ENCODE measurements at regions not wholly inside any gene's neighbourhood (a gene's known extent, or its start where the extent isn't known, plus 50 kb on each side); places are given as distances from the start of the nearest gene placed in this dataset.

DNA sequence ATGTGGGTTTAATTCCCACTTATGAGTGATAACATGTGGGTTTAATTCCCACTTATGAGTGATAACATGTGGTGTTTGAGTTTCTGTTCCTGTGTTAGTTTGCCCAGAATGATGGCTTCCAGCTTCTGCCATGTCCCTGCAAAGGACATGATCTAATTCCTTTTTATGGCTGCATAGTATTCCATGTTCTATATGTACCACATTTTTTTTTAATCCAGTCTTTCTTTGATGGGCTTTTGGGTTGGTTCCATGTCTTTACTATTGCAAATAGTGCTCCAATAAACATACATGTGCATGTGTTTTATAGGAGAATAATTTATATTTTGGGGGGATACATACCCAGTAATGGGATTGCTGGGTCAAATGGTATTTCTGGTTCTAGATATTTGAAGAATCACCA, 317.8 kb downstream of the MMUT start:
- Histone ChIP-seq H2AFZ (ENCODE audit: low read length) (no peak overlapping the region), H3K36me3 (ENCODE audit: low read depth, low read length) (no peaks in the 10 kb centered on the region), H3K27ac (ENCODE audit: low read length) (no peak overlapping the region), H3K9me3 (ENCODE audit: low read length) (no peaks in the 10 kb centered on the region), H3K79me2 (ENCODE audit: low read length) (no peaks in the 10 kb centered on the region), H3K9me2 (replicated peaks; ENCODE audit: low read length) (no peaks in the 10 kb centered on the region), H3K9ac (ENCODE audit: low read length) (no peak overlapping the region), H3K27me3 (ENCODE audit: low read length) (no peaks in the 10 kb centered on the region), H4K20me1 (ENCODE audit: low read length) (no peaks in the 10 kb centered on the region), H3F3A (ENCODE audit: low read length, unreplicated experiment) (no peaks in the 10 kb centered on the region), H3K4me1 (ENCODE audit: insufficient read depth, low read length) (no peaks in the 10 kb centered on the region), H3K4me2 (ENCODE audit: low read length) (no peak overlapping the region), H3K4me3 (ENCODE audit: low read length) (no peak overlapping the region)
- ChIA-PET POLR2A (ENCODE audit: unreplicated experiment) (no interaction called here), CTCF (no interaction called here)
- no peak for ATAC-seq
- TF ChIP-seq EZH2phosphoT487 (IDR thresholded peaks at IDR 0.05; ENCODE audit: borderline replicate concordance, low read length): no peak
- no peak for TF ChIP-seq EZH2 (IDR thresholded peaks at IDR 0.05; ENCODE audit: low read length, unreplicated experiment)
- TF ChIP-seq, protein P1, sequence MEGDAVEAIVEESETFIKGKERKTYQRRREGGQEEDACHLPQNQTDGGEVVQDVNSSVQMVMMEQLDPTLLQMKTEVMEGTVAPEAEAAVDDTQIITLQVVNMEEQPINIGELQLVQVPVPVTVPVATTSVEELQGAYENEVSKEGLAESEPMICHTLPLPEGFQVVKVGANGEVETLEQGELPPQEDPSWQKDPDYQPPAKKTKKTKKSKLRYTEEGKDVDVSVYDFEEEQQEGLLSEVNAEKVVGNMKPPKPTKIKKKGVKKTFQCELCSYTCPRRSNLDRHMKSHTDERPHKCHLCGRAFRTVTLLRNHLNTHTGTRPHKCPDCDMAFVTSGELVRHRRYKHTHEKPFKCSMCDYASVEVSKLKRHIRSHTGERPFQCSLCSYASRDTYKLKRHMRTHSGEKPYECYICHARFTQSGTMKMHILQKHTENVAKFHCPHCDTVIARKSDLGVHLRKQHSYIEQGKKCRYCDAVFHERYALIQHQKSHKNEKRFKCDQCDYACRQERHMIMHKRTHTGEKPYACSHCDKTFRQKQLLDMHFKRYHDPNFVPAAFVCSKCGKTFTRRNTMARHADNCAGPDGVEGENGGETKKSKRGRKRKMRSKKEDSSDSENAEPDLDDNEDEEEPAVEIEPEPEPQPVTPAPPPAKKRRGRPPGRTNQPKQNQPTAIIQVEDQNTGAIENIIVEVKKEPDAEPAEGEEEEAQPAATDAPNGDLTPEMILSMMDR (conservative IDR thresholded peaks at IDR 0.05; ENCODE audit: low read depth, low read length): no peak
- no peak for DNase-seq
- no TSS peak for BruUV-seq (replicated peaks)
- intact Hi-C loops (cut with micrococcal nuclease): no loop called here

DNA sequence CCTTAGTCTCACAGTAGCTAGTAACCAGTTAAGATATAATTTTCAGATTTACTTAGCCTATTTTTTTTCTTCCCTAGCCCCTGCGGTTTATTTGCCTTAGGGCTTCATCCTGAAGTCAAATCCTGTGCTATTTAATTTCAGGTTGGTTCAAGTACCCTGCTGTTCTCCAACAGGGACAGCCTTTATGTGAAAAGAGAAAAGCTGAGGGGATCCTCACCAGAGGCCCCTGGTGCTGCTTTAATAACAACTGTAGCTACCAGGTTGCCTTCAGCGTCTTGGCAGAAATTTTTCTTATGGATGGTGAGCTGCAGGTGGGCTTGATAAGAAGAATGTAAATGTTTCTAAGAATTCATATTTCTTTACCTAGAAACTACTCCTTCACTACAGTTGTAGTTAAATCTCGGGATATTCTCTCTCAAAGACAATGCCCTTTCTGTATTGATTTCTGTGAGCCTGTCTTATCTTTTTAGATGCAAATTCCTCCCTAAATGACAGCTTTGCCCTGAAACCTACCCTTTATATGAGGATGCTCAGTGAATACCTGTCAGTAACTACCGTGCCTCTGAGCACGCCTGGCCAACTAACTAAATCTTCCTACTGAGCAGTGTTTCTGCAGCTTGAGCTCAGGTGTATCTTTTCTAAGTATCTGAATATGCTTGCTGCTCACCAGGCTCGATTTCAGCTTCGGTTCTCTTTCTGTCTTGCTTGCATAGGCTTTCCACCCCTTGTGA, 320.5 kb downstream of the MMUT start:
- no peak for DNase-seq
- TF ChIP-seq EZH2 (IDR thresholded peaks at IDR 0.05; ENCODE audit: low read length, unreplicated experiment): no peak
- TF ChIP-seq, protein P1 (conservative IDR thresholded peaks at IDR 0.05; ENCODE audit: low read depth, low read length): no peak
- no peak for TF ChIP-seq EZH2phosphoT487 (IDR thresholded peaks at IDR 0.05; ENCODE audit: borderline replicate concordance, low read length)
- Histone ChIP-seq H3K36me3 (ENCODE audit: low read depth, low read length) (no peaks in the 10 kb centered on the region), H3K9me2 (replicated peaks; ENCODE audit: low read length) (no peaks in the 10 kb centered on the region), H3K27ac (ENCODE audit: low read length) (no peak overlapping the region), H2AFZ (ENCODE audit: low read length) (no peak overlapping the region), H3K79me2 (ENCODE audit: low read length) (no peaks in the 10 kb centered on the region), H3F3A (ENCODE audit: low read length, unreplicated experiment) (no peaks in the 10 kb centered on the region), H3K9me3 (ENCODE audit: low read length) (no peaks in the 10 kb centered on the region), H3K4me2 (ENCODE audit: low read length) (no peak overlapping the region), H3K27me3 (ENCODE audit: low read length) (no peaks in the 10 kb centered on the region), H3K4me1 (ENCODE audit: insufficient read depth, low read length) (no peaks in the 10 kb centered on the region), H3K9ac (ENCODE audit: low read length) (no peak overlapping the region), H3K4me3 (ENCODE audit: low read length) (no peak overlapping the region), H4K20me1 (ENCODE audit: low read length) (no peaks in the 10 kb centered on the region)
- ChIA-PET CTCF (no interaction called here), POLR2A (ENCODE audit: unreplicated experiment) (no interaction called here)
- BruUV-seq (replicated peaks): no TSS peak
- ATAC-seq: no peak
- intact Hi-C loops (cut with micrococcal nuclease): no loop called here

DNA sequence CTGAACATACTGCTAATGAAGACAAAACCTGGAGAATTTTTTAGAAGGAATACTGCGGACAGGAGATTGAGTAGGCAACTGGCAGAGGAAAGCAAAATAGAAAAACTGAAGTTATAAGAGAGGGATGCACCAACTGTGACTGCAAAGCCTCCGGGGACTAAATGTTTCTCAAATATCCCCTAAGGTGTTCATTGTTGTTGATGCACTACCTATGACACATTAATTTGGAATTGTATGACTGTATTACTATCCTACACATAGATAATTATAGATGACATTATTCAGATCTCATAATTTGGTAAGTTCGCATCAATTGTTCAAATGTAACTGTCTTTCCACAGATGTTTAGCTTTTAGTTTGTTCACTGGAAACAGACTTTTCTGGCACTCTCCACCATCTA, 341.1 kb downstream of the MMUT start:
- Histone ChIP-seq H3K36me3 (ENCODE audit: low read depth, low read length) (no peaks in the 10 kb centered on the region), H2AFZ (ENCODE audit: low read length) (peak overlapping the region; percentile 32), H3K79me2 (ENCODE audit: low read length) (no peaks in the 10 kb centered on the region), H3K4me2 (ENCODE audit: low read length) (peak overlapping the region; percentile 14; the same call in 1 of the 2 replicates), H3K9ac (ENCODE audit: low read length) (no peak overlapping the region), H3K9me3 (ENCODE audit: low read length) (no peaks in the 10 kb centered on the region), H3K9me2 (replicated peaks; ENCODE audit: low read length) (no peaks in the 10 kb centered on the region), H3K4me3 (ENCODE audit: low read length) (no peak overlapping the region), H3K27ac (ENCODE audit: low read length) (no peak overlapping the region), H3K27me3 (ENCODE audit: low read length) (no peaks in the 10 kb centered on the region), H3F3A (ENCODE audit: low read length, unreplicated experiment) (no peaks in the 10 kb centered on the region), H3K4me1 (ENCODE audit: insufficient read depth, low read length) (peaks cover 34% of the 10 kb centered on the region), H4K20me1 (ENCODE audit: low read length) (no peaks in the 10 kb centered on the region)
- ChIA-PET CTCF (no interaction called here), POLR2A (ENCODE audit: unreplicated experiment) (interaction anchor here (0.6 kb wide), 1 partner anchor 19 kb away, joined by 3 read pairs; no protein-coding TSS in a partner anchor)
- no TSS peak for BruUV-seq (replicated peaks)
- TF ChIP-seq EZH2 (IDR thresholded peaks at IDR 0.05; ENCODE audit: low read length, unreplicated experiment) (no peak), EZH2phosphoT487 (IDR thresholded peaks at IDR 0.05; ENCODE audit: borderline replicate concordance, low read length) (no peak)
- TF ChIP-seq, protein P1 (conservative IDR thresholded peaks at IDR 0.05; ENCODE audit: low read depth, low read length): no peak
- intact Hi-C loops (cut with micrococcal nuclease): no loop called here
- no peak for ATAC-seq
- DNase-seq: peak; percentile 43

All from PC-3 (cell line).